ENCODE measurements at regions not wholly inside any gene's neighbourhood (a gene's known extent, or its start where the extent isn't known, plus 50 kb on each side); places are given as distances from the start of the nearest gene placed in this dataset.

GRCh38 chr3:33936921-33937525 is 138.6 kb downstream of the PDCD6IP start:
- Histone ChIP-seq H3K9me3 (no peaks in the 10 kb centered on the region), H3K4me3 (no peak overlapping the region), H3K27me3 (no peaks in the 10 kb centered on the region), H3K36me3 (no peaks in the 10 kb centered on the region), H3K27ac (no peak overlapping the region), H3K4me1 (peaks cover 0 to 5% (median 0%) of the 10 kb centered on the region in 9 donors)
- intact Hi-C loops (cut with DNase I), result no loop called here
- no peak for DNase-seq
- TF ChIP-seq, protein P1, sequence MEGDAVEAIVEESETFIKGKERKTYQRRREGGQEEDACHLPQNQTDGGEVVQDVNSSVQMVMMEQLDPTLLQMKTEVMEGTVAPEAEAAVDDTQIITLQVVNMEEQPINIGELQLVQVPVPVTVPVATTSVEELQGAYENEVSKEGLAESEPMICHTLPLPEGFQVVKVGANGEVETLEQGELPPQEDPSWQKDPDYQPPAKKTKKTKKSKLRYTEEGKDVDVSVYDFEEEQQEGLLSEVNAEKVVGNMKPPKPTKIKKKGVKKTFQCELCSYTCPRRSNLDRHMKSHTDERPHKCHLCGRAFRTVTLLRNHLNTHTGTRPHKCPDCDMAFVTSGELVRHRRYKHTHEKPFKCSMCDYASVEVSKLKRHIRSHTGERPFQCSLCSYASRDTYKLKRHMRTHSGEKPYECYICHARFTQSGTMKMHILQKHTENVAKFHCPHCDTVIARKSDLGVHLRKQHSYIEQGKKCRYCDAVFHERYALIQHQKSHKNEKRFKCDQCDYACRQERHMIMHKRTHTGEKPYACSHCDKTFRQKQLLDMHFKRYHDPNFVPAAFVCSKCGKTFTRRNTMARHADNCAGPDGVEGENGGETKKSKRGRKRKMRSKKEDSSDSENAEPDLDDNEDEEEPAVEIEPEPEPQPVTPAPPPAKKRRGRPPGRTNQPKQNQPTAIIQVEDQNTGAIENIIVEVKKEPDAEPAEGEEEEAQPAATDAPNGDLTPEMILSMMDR (IDR thresholded peaks at IDR 0.05), result no peak
- no peak for ATAC-seq
- 56 to 63% methylated on average over 1 of the region's 1 CpG for WGBS, 2 donors

DNA sequence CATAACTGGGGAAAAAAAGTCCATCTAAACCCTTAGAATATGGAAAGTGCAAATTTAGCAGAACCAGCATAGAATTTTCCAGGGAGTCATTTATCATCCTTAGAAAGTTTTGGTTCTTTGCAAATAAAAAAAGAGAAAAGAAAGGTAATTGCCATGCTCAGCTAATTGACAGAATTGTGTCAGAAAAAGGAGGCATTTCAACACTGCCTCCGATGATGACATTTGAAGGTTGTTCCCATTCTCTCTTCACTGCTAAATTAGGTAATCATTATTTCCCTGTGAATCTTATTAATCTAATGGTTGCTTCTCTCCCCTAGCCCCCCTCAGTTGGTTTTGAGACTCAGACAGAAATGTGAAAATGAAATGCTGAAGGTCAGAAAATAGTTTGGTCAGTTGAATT is 139.2 kb downstream of the PDCD6IP start:
- Histone ChIP-seq H3K4me3 (no peak overlapping the region), H3K27ac (no peak overlapping the region), H3K27me3 (no peaks in the 10 kb centered on the region), H3K36me3 (no peaks in the 10 kb centered on the region), H3K4me1 (peaks cover 0 to 5% (median 0%) of the 10 kb centered on the region in 9 donors), H3K9me3 (no peaks in the 10 kb centered on the region)
- TF ChIP-seq, protein P1 (IDR thresholded peaks at IDR 0.05), result no peak
- no peak for DNase-seq
- intact Hi-C loops (cut with DNase I), result no loop called here
- no peak for ATAC-seq
- WGBS, 2 donors, result 87 to 90% methylated on average over 1 of the region's 1 CpG

- ATAC-seq, result no peak
- Histone ChIP-seq H3K27ac (no peak overlapping the region), H3K9me3 (no peaks in the 10 kb centered on the region), H3K36me3 (no peaks in the 10 kb centered on the region), H3K4me3 (no peak overlapping the region), H3K27me3 (no peaks in the 10 kb centered on the region), H3K4me1 (peaks cover 0 to 6% (median 0%) of the 10 kb centered on the region in 9 donors)
- DNase-seq, result no peak
- intact Hi-C loops (cut with DNase I), result no loop called here
- 75 to 87% methylated on average over 5 of the region's 5 CpGs for WGBS, 2 donors
- TF ChIP-seq, protein P1 (IDR thresholded peaks at IDR 0.05), result no peak
Measured at GRCh38 chr3:33940149-33940548, 141.7 kb downstream of the PDCD6IP start.

GRCh38 chr3:33940736-33941135 is 142.3 kb downstream of the PDCD6IP start:
- no peaks in the 10 kb centered on the region for H3K36me3 ChIP-seq
- H3K27ac ChIP-seq, result no peak overlapping the region
- intact Hi-C loops (cut with DNase I), result no loop called here
- no peaks in the 10 kb centered on the region for H3K9me3 ChIP-seq
- no peak overlapping the region for H3K4me3 ChIP-seq
- TF ChIP-seq, protein P1 (IDR thresholded peaks at IDR 0.05), result no peak
- peak in 1 of 8 donors; percentile 35 for ATAC-seq
- 38 to 43% methylated on average over 4 of the region's 4 CpGs for WGBS, 2 donors
- H3K4me1 ChIP-seq, result peaks cover 0 to 6% (median 0%) of the 10 kb centered on the region in 9 donors
- H3K27me3 ChIP-seq, result no peaks in the 10 kb centered on the region
- DNase-seq, result no peak

Measured in heart right ventricle (tissue), 16 donors.